K562 (cell line): ENCODE measurements at regions not wholly inside any gene's neighbourhood (a gene's known extent, or its start where the extent isn't known, plus 50 kb on each side); places are given as distances from the start of the nearest gene placed in this dataset.

Experiments
- ESRRA ChIP-seq: fragments of 450-650 bp; IDR thresholded peaks from 2 replicates; pipeline ENCODE4 v1.6.1; 2014; ENCODE audit warnings: low read depth, mild to moderate bottlenecking, moderate library complexity, borderline replicate concordance
- HDAC3 ChIP-seq: fragments of 450-650 bp; IDR thresholded peaks from 2 replicates; pipeline ENCODE4 v1.6.1; 2018; ENCODE audit warnings: borderline replicate concordance, mild to moderate bottlenecking, moderate library complexity; ENCODE audit not compliant: partially characterized antibody
- NCOA2 ChIP-seq, 2 experiments: fragments of 450-650 bp; IDR thresholded peaks; 2 replicates each; pipeline ENCODE4 v1.6.1; 2018; ENCODE audit warnings: mild to moderate bottlenecking in 2 of 2, moderate library complexity in 1 of 2; ENCODE audit not compliant: partially characterized antibody in 2 of 2
- ZNF586 ChIP-seq: fragments of 450-650 bp; formaldehyde crosslinking; conservative IDR thresholded peaks from 2 replicates; pipeline ENCODE4 v1.4.0; 2020; ENCODE audit warnings: mild to moderate bottlenecking, moderate library complexity
- TF ChIP-seq, protein P1 (sequence below): fragments of 450-650 bp; IDR thresholded peaks from 2 replicates; pipeline ENCODE4 v1.6.1; 2016; ENCODE audit warnings: mild to moderate bottlenecking
- TF ChIP-seq, protein P2 (sequence below): fragments of 250-450 bp; sonication (Bioruptor Pico); IDR thresholded peaks from 2 replicates; pipeline ENCODE4 v1.4.0; 2020; ENCODE audit warnings: borderline replicate concordance
- TF ChIP-seq, protein P3 (sequence below): sonication (generic); formaldehyde crosslinking; IDR thresholded peaks from 2 replicates; pipeline ENCODE4 v1.8.1; 2023; ENCODE audit warnings: missing genetic modification reagents, mild to moderate bottlenecking, borderline replicate concordance
- TF ChIP-seq, protein P4 (sequence below): fragments of 250-450 bp; sonication (Bioruptor Pico); IDR thresholded peaks from 2 replicates; pipeline ENCODE4 v1.4.0; 2020; ENCODE audit warnings: mild to moderate bottlenecking, moderate library complexity, borderline replicate concordance

DNA sequence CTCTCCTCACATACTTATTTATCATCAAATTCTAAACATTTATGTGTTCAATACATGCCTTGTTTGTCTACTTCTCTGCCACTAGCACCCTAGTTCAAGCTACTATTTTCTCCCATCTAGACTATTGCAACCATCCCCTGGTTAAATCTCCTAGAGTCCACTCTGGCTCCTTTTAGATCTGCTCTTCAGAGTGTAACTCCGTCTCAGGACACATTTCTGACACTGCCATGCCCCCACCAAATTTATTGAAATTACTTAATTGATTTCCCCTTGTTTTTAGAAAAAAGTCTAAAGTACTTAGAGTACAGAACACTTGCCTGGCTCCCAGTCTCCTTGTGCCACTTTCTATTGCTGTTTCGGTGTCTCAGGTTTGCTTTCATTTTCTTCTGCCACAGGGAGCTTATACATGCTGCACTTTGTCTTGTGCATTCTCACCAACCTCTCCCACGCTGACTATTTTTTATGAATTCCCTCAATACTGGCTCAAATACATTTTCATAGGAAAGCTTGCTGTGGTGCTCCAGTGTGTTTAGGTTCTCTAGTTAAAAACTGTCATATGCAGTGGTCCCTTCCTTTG, 792.3 kb downstream of the DIPK2A start (continued):
- TF ChIP-seq, protein P1, sequence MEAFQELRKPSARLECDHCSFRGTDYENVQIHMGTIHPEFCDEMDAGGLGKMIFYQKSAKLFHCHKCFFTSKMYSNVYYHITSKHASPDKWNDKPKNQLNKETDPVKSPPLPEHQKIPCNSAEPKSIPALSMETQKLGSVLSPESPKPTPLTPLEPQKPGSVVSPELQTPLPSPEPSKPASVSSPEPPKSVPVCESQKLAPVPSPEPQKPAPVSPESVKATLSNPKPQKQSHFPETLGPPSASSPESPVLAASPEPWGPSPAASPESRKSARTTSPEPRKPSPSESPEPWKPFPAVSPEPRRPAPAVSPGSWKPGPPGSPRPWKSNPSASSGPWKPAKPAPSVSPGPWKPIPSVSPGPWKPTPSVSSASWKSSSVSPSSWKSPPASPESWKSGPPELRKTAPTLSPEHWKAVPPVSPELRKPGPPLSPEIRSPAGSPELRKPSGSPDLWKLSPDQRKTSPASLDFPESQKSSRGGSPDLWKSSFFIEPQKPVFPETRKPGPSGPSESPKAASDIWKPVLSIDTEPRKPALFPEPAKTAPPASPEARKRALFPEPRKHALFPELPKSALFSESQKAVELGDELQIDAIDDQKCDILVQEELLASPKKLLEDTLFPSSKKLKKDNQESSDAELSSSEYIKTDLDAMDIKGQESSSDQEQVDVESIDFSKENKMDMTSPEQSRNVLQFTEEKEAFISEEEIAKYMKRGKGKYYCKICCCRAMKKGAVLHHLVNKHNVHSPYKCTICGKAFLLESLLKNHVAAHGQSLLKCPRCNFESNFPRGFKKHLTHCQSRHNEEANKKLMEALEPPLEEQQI = no peak
- TF ChIP-seq ESRRA = no peak
- no peak for TF ChIP-seq ZNF586
- no peak for TF ChIP-seq HDAC3
- no peak for TF ChIP-seq NCOA2 (IDR thresholded peaks at IDR 0.05; ENCODE audit: partially characterized antibody in 2 of 2)
- TF ChIP-seq, protein P2, sequence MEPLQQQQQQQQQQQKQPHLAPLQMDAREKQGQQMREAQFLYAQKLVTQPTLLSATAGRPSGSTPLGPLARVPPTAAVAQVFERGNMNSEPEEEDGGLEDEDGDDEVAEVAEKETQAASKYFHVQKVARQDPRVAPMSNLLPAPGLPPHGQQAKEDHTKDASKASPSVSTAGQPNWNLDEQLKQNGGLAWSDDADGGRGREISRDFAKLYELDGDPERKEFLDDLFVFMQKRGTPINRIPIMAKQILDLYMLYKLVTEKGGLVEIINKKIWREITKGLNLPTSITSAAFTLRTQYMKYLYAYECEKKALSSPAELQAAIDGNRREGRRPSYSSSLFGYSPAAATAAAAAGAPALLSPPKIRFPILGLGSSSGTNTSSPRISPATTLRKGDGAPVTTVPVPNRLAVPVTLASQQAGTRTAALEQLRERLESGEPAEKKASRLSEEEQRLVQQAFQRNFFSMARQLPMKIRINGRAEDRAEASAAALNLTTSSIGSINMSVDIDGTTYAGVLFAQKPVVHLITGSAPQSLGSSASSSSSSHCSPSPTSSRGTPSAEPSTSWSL = no peak
- TF ChIP-seq, protein P3, sequence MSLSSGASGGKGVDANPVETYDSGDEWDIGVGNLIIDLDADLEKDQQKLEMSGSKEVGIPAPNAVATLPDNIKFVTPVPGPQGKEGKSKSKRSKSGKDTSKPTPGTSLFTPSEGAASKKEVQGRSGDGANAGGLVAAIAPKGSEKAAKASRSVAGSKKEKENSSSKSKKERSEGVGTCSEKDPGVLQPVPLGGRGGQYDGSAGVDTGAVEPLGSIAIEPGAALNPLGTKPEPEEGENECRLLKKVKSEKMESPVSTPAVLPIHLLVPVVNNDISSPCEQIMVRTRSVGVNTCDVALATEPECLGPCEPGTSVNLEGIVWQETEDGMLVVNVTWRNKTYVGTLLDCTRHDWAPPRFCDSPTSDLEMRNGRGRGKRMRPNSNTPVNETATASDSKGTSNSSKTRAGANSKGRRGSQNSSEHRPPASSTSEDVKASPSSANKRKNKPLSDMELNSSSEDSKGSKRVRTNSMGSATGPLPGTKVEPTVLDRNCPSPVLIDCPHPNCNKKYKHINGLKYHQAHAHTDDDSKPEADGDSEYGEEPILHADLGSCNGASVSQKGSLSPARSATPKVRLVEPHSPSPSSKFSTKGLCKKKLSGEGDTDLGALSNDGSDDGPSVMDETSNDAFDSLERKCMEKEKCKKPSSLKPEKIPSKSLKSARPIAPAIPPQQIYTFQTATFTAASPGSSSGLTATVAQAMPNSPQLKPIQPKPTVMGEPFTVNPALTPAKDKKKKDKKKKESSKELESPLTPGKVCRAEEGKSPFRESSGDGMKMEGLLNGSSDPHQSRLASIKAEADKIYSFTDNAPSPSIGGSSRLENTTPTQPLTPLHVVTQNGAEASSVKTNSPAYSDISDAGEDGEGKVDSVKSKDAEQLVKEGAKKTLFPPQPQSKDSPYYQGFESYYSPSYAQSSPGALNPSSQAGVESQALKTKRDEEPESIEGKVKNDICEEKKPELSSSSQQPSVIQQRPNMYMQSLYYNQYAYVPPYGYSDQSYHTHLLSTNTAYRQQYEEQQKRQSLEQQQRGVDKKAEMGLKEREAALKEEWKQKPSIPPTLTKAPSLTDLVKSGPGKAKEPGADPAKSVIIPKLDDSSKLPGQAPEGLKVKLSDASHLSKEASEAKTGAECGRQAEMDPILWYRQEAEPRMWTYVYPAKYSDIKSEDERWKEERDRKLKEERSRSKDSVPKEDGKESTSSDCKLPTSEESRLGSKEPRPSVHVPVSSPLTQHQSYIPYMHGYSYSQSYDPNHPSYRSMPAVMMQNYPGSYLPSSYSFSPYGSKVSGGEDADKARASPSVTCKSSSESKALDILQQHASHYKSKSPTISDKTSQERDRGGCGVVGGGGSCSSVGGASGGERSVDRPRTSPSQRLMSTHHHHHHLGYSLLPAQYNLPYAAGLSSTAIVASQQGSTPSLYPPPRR (CRISPR knock-in tag) = no peak
- TF ChIP-seq, protein P4, sequence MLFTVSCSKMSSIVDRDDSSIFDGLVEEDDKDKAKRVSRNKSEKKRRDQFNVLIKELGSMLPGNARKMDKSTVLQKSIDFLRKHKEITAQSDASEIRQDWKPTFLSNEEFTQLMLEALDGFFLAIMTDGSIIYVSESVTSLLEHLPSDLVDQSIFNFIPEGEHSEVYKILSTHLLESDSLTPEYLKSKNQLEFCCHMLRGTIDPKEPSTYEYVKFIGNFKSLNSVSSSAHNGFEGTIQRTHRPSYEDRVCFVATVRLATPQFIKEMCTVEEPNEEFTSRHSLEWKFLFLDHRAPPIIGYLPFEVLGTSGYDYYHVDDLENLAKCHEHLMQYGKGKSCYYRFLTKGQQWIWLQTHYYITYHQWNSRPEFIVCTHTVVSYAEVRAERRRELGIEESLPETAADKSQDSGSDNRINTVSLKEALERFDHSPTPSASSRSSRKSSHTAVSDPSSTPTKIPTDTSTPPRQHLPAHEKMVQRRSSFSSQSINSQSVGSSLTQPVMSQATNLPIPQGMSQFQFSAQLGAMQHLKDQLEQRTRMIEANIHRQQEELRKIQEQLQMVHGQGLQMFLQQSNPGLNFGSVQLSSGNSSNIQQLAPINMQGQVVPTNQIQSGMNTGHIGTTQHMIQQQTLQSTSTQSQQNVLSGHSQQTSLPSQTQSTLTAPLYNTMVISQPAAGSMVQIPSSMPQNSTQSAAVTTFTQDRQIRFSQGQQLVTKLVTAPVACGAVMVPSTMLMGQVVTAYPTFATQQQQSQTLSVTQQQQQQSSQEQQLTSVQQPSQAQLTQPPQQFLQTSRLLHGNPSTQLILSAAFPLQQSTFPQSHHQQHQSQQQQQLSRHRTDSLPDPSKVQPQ (CRISPR knock-in tag) = no peak
